PC-9 (cell line): ENCODE measurements at regions not wholly inside any gene's neighbourhood (a gene's known extent, or its start where the extent isn't known, plus 50 kb on each side); places are given as distances from the start of the nearest gene placed in this dataset.

Source experiments
- EZH2 ChIP-seq: fragments of 200-600 bp; sonication (generic); IDR thresholded peaks from 2 replicates; pipeline ENCODE4 v1.8.0; 2017; ENCODE audit warnings: antibody characterized with exemption, low read depth
- TF ChIP-seq, protein P1 (sequence below): fragments of 200-600 bp; sonication (generic); conservative IDR thresholded peaks from 2 replicates; pipeline ENCODE4 v1.6.1; 2017; ENCODE audit warnings: mixed run types, antibody characterized with exemption, mild to moderate bottlenecking, moderate library complexity

DNA sequence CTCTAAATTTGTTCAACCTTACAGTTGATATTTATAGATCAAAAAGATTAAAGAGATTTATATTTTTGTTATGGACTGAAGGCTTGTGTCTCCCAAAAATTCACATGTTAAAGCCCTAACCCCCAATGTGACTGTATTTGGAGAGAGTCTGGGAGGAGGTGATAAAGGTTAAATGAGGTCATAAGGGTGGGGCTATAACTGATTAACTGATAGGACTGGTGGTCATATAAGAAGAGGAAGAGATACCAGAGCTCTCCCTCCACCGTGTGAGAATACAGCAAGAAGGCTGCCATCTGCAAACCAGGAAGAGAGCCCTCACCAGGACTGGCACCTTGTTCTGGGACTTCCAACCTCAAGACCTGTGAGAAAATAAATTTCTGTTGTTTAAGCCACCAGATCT is 264.3 kb downstream of the ENC1 start:
- TF ChIP-seq, protein P1, sequence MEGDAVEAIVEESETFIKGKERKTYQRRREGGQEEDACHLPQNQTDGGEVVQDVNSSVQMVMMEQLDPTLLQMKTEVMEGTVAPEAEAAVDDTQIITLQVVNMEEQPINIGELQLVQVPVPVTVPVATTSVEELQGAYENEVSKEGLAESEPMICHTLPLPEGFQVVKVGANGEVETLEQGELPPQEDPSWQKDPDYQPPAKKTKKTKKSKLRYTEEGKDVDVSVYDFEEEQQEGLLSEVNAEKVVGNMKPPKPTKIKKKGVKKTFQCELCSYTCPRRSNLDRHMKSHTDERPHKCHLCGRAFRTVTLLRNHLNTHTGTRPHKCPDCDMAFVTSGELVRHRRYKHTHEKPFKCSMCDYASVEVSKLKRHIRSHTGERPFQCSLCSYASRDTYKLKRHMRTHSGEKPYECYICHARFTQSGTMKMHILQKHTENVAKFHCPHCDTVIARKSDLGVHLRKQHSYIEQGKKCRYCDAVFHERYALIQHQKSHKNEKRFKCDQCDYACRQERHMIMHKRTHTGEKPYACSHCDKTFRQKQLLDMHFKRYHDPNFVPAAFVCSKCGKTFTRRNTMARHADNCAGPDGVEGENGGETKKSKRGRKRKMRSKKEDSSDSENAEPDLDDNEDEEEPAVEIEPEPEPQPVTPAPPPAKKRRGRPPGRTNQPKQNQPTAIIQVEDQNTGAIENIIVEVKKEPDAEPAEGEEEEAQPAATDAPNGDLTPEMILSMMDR: no peak
- TF ChIP-seq EZH2: no peak
